RPMI8226 (cell line): ENCODE measurements at regions not wholly inside any gene's neighbourhood (a gene's known extent, or its start where the extent isn't known, plus 50 kb on each side); places are given as distances from the start of the nearest gene placed in this dataset.

ENCODE experiments used
- DNase-seq: peaks from one replicate; pipeline ENCODE4 v3.0.0-alpha.2; 2015

DNA sequence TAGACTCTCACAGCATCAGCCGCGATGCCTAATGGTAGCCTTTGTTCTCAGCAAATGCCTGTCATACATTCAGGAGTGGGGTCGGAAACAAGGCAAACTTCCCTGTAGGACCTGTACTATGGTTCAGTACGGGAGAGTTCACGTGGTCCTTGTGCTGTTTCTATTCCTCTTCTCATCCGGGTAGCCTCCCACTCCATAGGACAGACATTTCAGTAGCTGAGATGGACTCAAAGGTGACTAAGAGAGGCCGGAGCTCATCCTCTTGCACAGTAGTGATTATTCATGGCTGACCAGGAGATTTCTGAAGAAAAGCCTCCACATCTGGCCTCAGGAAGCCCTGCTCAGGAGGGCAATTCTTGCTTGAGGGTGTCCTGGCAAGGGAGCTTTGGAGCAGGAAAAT is 117.8 kb upstream of the SPRED2 start:
- no peak for DNase-seq

DNA sequence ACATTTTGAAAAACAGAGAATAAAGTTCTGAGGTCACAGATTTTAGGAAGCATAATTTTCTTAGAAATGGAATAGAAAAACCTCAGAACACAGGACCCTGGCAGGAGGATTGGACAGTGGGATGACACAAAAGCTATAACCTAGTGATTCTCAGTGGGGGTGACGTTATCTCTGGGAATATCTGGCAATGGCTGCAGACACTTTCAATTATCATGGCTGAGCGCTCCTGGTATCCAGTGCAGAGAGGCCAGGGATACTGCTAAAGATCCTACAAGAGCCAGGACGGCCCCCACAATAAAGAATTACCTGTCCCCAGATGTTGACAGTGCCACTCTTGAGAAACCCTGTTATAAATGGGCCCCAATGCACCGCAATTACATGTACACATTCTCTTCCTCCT is 117.2 kb upstream of the SPRED2 start:
- no peak for DNase-seq

DNA sequence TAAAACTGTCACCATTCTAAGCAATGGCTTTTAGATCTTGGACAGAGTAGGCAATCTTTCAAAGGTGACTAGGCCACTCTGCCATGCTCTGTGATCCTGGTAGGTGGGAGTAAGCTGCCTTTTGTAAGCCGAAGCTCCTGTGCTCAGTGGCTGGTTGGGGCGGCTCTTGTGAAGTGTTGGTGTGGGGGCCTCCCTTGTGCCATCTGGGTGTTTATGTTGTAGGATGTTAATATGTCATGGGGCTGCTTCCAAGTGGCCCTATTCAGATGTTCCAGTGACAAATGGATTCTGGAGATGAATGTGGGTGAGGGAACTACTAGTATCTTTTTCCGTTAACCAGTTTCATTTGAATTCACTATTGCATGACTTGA is 116.8 kb upstream of the SPRED2 start:
- DNase-seq, result no peak

- no peak for DNase-seq
Observed at GRCh38 chr2:65548576-65549256, 116.3 kb upstream of the SPRED2 start.

- no peak for DNase-seq
Observed at GRCh38 chr2:65548064-65548463, 115.7 kb upstream of the SPRED2 start.

GRCh38 chr2:65545837-65546805 is 113.7 kb upstream of the SPRED2 start:
- no peak for DNase-seq

DNA sequence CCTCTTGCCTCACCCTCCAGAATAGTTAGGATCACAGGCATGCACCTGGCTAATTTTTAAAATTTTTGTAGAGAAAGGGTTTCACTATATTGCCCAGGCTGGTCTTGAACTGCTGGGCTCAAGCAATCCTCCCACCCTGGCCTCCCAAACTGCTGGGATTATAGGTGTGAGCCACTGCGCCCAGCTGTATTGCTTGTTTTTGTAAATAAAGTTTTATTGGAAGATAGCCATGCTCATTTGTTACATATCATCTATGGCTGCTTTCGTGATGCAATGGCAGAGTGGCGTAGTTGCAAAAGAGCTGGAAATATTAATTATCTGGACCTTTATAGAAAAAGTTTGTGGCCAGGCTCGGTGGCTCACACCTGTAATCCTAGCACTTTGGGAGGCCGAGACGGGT is 109.4 kb upstream of the SPRED2 start:
- DNase-seq, result no peak

GRCh38 chr2:65539633-65540032 is 107.2 kb upstream of the SPRED2 start:
- no peak for DNase-seq

DNA sequence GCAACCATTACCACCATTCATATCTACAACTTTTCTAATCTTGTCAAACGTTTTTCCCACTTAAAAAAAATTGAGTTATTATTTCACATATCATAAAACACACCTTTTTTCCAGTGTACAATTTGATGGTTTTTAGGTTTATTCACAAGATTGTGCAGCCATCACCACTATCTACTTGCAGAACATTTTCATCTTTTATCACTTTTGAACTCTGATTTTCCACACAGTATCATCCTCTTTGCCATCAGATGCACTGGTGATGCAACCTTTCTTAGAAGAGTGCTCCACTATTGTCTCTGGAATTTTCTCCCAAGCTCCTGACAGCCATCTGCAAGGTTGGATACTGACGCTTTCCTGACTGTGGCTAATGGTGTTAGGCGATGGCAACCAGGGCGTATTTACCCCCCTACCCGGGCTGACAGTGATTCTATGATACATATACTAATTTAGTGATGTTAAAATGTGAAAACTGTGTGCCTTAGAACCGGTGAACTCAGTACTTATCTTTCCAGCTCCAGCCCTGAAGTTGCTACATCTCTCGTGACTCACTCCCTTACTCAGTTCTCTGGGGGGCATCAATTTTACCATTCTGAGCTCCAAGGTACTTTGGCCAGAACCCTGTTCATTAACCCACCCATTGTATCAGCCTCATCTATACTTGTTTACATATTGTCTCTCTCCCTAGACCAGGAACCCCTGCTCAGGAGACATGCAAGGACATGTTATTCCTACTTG is 105.4 kb upstream of the SPRED2 start:
- no peak for DNase-seq

GRCh38 chr2:65536596-65536995 is 104.2 kb upstream of the SPRED2 start:
- DNase-seq, result no peak

- DNase-seq, result no peak
Observed at GRCh38 chr2:65532937-65533336, 100.5 kb upstream of the SPRED2 start.

DNA sequence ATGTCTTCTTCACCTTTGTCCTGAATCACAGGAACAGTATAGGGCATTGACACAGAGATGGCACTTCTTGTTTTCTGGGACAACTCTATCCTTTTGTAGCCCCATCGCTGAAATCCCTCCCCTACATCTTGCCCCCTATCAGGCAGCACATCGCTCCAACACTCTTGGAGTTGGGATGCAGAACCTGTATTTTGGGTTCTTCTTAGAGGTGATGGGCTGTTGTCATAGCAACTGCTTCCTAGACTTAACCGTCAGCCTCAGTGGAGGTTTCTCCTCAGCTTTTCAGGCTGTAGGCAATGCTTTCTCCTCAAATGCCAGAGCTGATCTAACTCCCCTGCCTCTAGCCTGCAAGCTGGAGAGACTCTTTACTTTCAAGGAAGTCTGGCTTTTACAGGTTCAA is 99.9 kb upstream of the SPRED2 start:
- no peak for DNase-seq

- no peak for DNase-seq
Observed at GRCh38 chr2:65530547-65531320, 98.3 kb upstream of the SPRED2 start.

- no peak for DNase-seq
Observed at GRCh38 chr2:65529419-65529818, 97.0 kb upstream of the SPRED2 start.

- no peak for DNase-seq
Observed at GRCh38 chr2:65528241-65528574, 95.8 kb upstream of the SPRED2 start.

- no peak for DNase-seq
Observed at GRCh38 chr2:65527451-65528240, 95.2 kb upstream of the SPRED2 start.

DNA sequence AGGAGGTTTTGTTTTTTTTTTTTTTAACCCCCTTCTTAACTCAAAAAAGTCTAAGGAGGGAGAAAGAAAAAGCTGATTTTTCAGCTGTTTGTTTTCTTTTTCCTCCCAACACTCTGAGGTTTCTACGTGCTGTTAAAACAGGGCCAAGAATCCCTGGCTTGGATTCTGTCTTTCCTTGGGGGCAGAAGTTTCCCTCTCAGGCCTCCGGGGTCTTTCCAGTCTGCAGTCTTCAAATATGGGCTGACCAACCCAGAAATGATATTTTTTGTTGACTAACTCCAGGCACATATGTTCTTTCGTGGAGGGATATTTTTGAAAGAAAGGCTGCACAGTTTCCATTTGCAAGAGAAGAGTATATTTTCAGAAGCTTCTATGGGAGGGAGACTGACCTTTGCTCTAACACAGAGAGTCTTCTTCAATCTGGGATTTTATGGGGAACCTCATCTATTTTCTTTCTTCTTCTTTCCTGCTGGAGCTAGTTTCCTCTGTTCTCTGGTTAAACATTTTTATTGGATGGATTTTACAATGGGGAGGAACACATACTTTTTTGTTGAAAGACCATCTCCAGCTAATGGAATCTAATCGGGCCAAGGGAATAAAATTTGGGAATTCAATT is 93.3 kb upstream of the SPRED2 start:
- DNase-seq, result no peak

DNA sequence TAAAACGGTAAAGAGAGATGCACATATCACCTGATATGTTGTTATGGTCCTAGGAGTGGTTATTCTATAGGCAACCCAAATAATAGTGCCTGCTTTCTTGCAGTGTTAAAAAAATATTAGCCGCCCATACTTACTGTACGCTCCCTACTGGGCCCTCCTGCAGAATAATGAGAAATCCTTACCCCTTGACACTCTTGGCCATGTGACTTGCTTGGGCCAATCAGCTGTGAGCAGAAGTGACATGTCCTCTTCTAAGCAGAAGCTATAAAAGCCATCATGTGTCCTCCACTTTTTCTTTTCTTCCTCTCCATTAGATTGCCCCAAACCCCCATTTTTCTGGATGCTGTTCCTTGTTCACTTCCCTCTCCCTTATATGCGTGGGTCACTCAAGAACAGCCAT is 90.5 kb upstream of the SPRED2 start:
- no peak for DNase-seq

- DNase-seq, result no peak
Observed at GRCh38 chr2:65518751-65519150, 86.4 kb upstream of the SPRED2 start.

DNA sequence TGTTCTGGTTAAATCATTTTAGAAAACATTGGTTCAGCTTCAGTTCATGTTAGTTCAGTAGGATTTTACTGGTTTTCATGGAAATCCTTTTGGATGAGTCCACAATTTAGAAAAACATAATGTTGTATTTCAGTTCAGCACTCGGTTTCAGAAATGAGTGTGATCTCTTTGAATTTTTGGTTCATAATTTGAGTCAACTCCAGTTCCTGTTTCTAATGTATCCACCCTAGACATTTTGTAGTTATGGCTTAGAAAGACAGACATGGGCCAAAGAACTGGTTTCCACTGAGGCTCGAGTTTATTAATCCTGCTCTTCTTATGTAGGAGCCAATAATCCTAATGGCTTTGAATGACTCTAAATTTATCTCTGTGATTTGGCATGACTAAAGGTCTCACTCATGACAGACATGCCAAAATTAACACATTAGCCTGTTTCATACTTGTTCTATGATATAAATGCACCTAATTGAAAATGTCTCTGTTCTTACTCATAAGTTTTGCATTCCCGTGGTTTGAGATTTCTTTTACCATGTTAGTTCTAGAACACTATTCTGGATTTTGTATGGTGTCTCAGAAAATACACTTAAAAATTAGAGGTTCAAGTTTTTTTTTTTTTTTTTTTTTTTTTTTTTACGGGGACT is 82.3 kb upstream of the SPRED2 start:
- no peak for DNase-seq

- no peak for DNase-seq
Observed at GRCh38 chr2:65512783-65513182, 80.4 kb upstream of the SPRED2 start.
